GM23338 (cell line): ENCODE measurements at regions not wholly inside any gene's neighbourhood (a gene's known extent, or its start where the extent isn't known, plus 50 kb on each side); places are given as distances from the start of the nearest gene placed in this dataset.
A peak's percentile ranks its signal among the peaks of the same experiment; 100 is the strongest.

Experiments
- ATAC-seq: fragments of 200-7000 bp; cut with Tn5 transposase; 3 replicates; pipeline ENCODE4 v1.9.1; 2020
- DNase-seq: peaks from one replicate; pipeline ENCODE4 v3.0.0-alpha.2; 2015; ENCODE audit warnings: low spot score
- H2AFZ ChIP-seq: fragments of 200-600 bp; sonication (generic); 2 replicates; pipeline ENCODE4 v1.8.0; 2016; ENCODE audit warnings: antibody characterized with exemption, mild to moderate bottlenecking, moderate library complexity
- H3F3A ChIP-seq: fragments of 200-600 bp; sonication (generic); replicated peaks from 2 replicates; pipeline ENCODE4 v1.8.0; 2017; ENCODE audit warnings: antibody characterized with exemption, mixed run types, low read depth
- H3K27ac ChIP-seq: fragments of 200-600 bp; sonication (generic); 2 replicates; pipeline ENCODE4 v1.6.1; 2016; ENCODE audit warnings: low read depth
- H3K27me3 ChIP-seq: fragments of 200-600 bp; sonication (generic); 2 replicates; pipeline ENCODE4 v1.8.0; 2016; ENCODE audit warnings: mild to moderate bottlenecking, mixed run types, moderate library complexity; ENCODE audit not compliant: insufficient read depth
- H3K36me3 ChIP-seq: fragments of 200-600 bp; sonication (generic); 2 replicates; pipeline ENCODE4 v1.8.0; 2016; ENCODE audit warnings: mild to moderate bottlenecking; ENCODE audit not compliant: insufficient read depth
- H3K4me1 ChIP-seq: fragments of 200-600 bp; sonication (generic); 2 replicates; pipeline ENCODE4 v1.8.0; 2016; ENCODE audit warnings: mild to moderate bottlenecking, moderate library complexity; ENCODE audit not compliant: insufficient read depth
- H3K4me2 ChIP-seq: fragments of 200-600 bp; sonication (generic); 2 replicates; pipeline ENCODE4 v1.7.1; 2017; ENCODE audit warnings: mixed run types
- H3K4me3 ChIP-seq: fragments of 200-600 bp; sonication (generic); 2 replicates; pipeline ENCODE4 v1.6.1; 2016; ENCODE audit warnings: mixed run types
- H3K79me2 ChIP-seq: fragments of 200-600 bp; sonication (generic); replicated peaks from 2 replicates; pipeline ENCODE4 v1.8.0; 2017; ENCODE audit warnings: mild to moderate bottlenecking; ENCODE audit not compliant: insufficient read depth
- H3K9me2 ChIP-seq: fragments of 200-600 bp; sonication (generic); 2 replicates; pipeline ENCODE4 v1.8.0; 2017; ENCODE audit not compliant: insufficient read depth
- H4K20me1 ChIP-seq: fragments of 200-600 bp; sonication (generic); replicated peaks from 2 replicates; pipeline ENCODE4 v1.8.0; 2017; ENCODE audit warnings: mild to moderate bottlenecking; ENCODE audit not compliant: insufficient read depth
- H3K27ac Mint-ChIP-seq: 2 replicates; pipeline ENCODE4 v1.8.0; 2020; ENCODE audit warnings: inconsistent platforms, mild to moderate bottlenecking, moderate library complexity, mixed read lengths
- H3K27me3 Mint-ChIP-seq: 3 replicates; pipeline ENCODE4 v1.8.0; 2022; ENCODE audit warnings: low read depth, mild to moderate bottlenecking, moderate library complexity, mixed read lengths, inconsistent platforms; ENCODE audit not compliant: insufficient read depth, poor library complexity
- H3K36me3 Mint-ChIP-seq: 3 replicates; pipeline ENCODE4 v1.8.0; 2021; ENCODE audit warnings: low read depth, mild to moderate bottlenecking, inconsistent platforms, moderate library complexity, mixed read lengths
- H3K4me1 Mint-ChIP-seq: 3 replicates; pipeline ENCODE4 v1.8.0; 2020; ENCODE audit warnings: mild to moderate bottlenecking, inconsistent platforms, mixed read lengths
- H3K4me3 Mint-ChIP-seq: 3 replicates; pipeline ENCODE4 v1.8.0; 2021; ENCODE audit warnings: moderate library complexity, mild to moderate bottlenecking, inconsistent platforms, mixed read lengths
- H3K9me3 Mint-ChIP-seq: 3 replicates; pipeline ENCODE4 v1.8.0; 2020; ENCODE audit warnings: moderate library complexity, mild to moderate bottlenecking, inconsistent platforms, mixed read lengths
- CREB1 ChIP-seq: fragments of 250-450 bp; sonication (Bioruptor Pico); IDR thresholded peaks from 2 replicates; pipeline ENCODE4 v1.5.0; 2020; ENCODE audit warnings: low read depth, mild to moderate bottlenecking, moderate library complexity
- CTCF ChIP-seq, 2 experiments: fragments of 200-600 bp in 1 of 2; sonication (generic) in 1 of 2; conservative IDR thresholded peaks; 2 replicates each; pipeline versions ENCODE4 v1.5.1 to v1.6.1; 2016 to 2017; ENCODE audit warnings: antibody characterized with exemption in 2 of 2, low read depth in 2 of 2, mild to moderate bottlenecking in 2 of 2, moderate library complexity in 1 of 2
- EZH2 ChIP-seq: fragments of 200-600 bp; sonication (generic); IDR thresholded peaks from one replicate; pipeline ENCODE4 v1.8.0; 2017; ENCODE audit warnings: antibody characterized with exemption, mild to moderate bottlenecking, low read depth; ENCODE audit not compliant: unreplicated experiment
- EZH2phosphoT487 ChIP-seq: fragments of 200-600 bp; sonication (generic); IDR thresholded peaks from one replicate; pipeline ENCODE4 v1.8.1; 2018; ENCODE audit warnings: antibody characterized with exemption; ENCODE audit not compliant: unreplicated experiment
- NANOG ChIP-seq: IDR thresholded peaks from 2 replicates; pipeline ENCODE4 v1.6.1; 2016; ENCODE audit warnings: antibody characterized with exemption, borderline replicate concordance
- STAT1 ChIP-seq: IDR thresholded peaks from one replicate; pipeline ENCODE4 v1.6.1; 2016; ENCODE audit warnings: antibody characterized with exemption; ENCODE audit not compliant: unreplicated experiment
- ZNF331 ChIP-seq: fragments of 250-450 bp; sonication (Bioruptor Pico); IDR thresholded peaks from 2 replicates; pipeline ENCODE4 v1.5.0; 2020; ENCODE audit warnings: low read depth, mild to moderate bottlenecking, moderate library complexity
- ZNF462 ChIP-seq: fragments of 250-450 bp; sonication (Bioruptor Pico); IDR thresholded peaks from 2 replicates; pipeline ENCODE4 v1.5.0; 2020; ENCODE audit warnings: mild to moderate bottlenecking, moderate library complexity

GRCh38 chr5:158313733-158314464 is 455.0 kb upstream of the CLINT1 start:
- Histone ChIP-seq H3K79me2 (no peaks in the 10 kb centered on the region), H3K36me3 (no peaks in the 10 kb centered on the region), H3K4me2 (peak overlapping the region; percentile 56), H3F3A (no peaks in the 10 kb centered on the region), H3K9me2 (no peaks in the 10 kb centered on the region), H3K4me1 (peaks cover 18% of the 10 kb centered on the region), H2AFZ (peak overlapping the region; percentile 91), H3K27ac (no peak overlapping the region), H3K27me3 (no peaks in the 10 kb centered on the region), H3K4me3 (no peak overlapping the region), H4K20me1 (no peaks in the 10 kb centered on the region)
- H3K4me3 Mint-ChIP-seq: no peak overlapping the region
- peaks cover 7% of the 10 kb centered on the region for H3K27me3 Mint-ChIP-seq
- peak overlapping the region; percentile 1; the same call in 1 of the 2 replicates for H3K27ac Mint-ChIP-seq
- peaks cover 23% of the 10 kb centered on the region for H3K4me1 Mint-ChIP-seq
- H3K36me3 Mint-ChIP-seq: no peaks in the 10 kb centered on the region
- TF ChIP-seq CREB1 (CRISPR knock-in tag) (peak; percentile 39; the same call in 1 of the 2 replicates), ZNF462 (CRISPR knock-in tag) (no peak)
- DNase-seq (peak; percentile 28), ATAC-seq (peak; percentile 95)
- no peaks in the 10 kb centered on the region for H3K9me3 Mint-ChIP-seq

GRCh38 chr5:158313027-158313732 is 454.2 kb upstream of the CLINT1 start:
- DNase-seq (peak; percentile 24), ATAC-seq (peak; percentile 60)
- no peaks in the 10 kb centered on the region for H3K27me3 ChIP-seq
- no peaks in the 10 kb centered on the region for H3K79me2 ChIP-seq
- Mint-ChIP-seq H3K27me3 (peaks cover 7% of the 10 kb centered on the region), H3K9me3 (no peaks in the 10 kb centered on the region), H3K4me3 (no peak overlapping the region; the same call in 2 of the 3 replicates), H3K4me1 (peaks cover 30% of the 10 kb centered on the region), H3K36me3 (no peaks in the 10 kb centered on the region), H3K27ac (peak overlapping the region; percentile 64)
- H3K9me2 ChIP-seq: no peaks in the 10 kb centered on the region
- peak overlapping the region; percentile 91 for H2AFZ ChIP-seq
- H3K36me3 ChIP-seq: no peaks in the 10 kb centered on the region
- H3K4me1 ChIP-seq: peaks cover 18% of the 10 kb centered on the region
- no peak overlapping the region for H3K4me3 ChIP-seq
- H3K4me2 ChIP-seq: 0 out of 2 replicates have a peak overlapping the region, but pooled peaks have one; percentile 56
- H4K20me1 ChIP-seq: no peaks in the 10 kb centered on the region
- H3K27ac ChIP-seq: no peak overlapping the region
- no peaks in the 10 kb centered on the region for H3F3A ChIP-seq
- no peak for TF ChIP-seq EZH2
- TF ChIP-seq ZNF331 (CRISPR knock-in tag): no peak
- no peak for TF ChIP-seq NANOG
- TF ChIP-seq EZH2phosphoT487: no peak
- no peak for TF ChIP-seq CTCF (conservative IDR thresholded peaks at IDR 0.05; ENCODE audit: low read depth in 2 of 2)
- TF ChIP-seq STAT1: no peak
